Upper lobe of right lung (tissue), 1 donor: ENCODE measurements at regions not wholly inside any gene's neighbourhood (a gene's known extent, or its start where the extent isn't known, plus 50 kb on each side); places are given as distances from the start of the nearest gene placed in this dataset.

Source experiments
- ATAC-seq: fragments of 200-7000 bp; cut with Tn5 transposase; one replicate; pipeline ENCODE4 v1.9.1; 2020; ENCODE audit warnings: mild to moderate bottlenecking, moderate library complexity
- DNase-seq: peaks from one replicate; pipeline ENCODE4 v3.0.0-alpha.2; 2020
- H3K27ac ChIP-seq: fragments of 200-600 bp; one replicate; pipeline ENCODE4 v1.8.0; 2022
- H3K27me3 ChIP-seq: fragments of 200-600 bp; one replicate; pipeline ENCODE4 v1.8.0; 2022; ENCODE audit warnings: mild to moderate bottlenecking
- H3K36me3 ChIP-seq: fragments of 200-600 bp; one replicate; pipeline ENCODE4 v1.8.0; 2022
- H3K4me1 ChIP-seq: fragments of 200-600 bp; one replicate; pipeline ENCODE4 v1.8.0; 2022
- H3K4me3 ChIP-seq: fragments of 200-600 bp; one replicate; pipeline ENCODE4 v1.8.0; 2022; ENCODE audit warnings: mild to moderate bottlenecking
- H3K9me3 ChIP-seq: fragments of 200-600 bp; one replicate; pipeline ENCODE4 v1.8.0; 2022
- CTCF ChIP-seq: fragments of 200-600 bp; IDR thresholded peaks from one replicate; pipeline ENCODE4 v1.8.0; 2022; ENCODE audit warnings: antibody characterized with exemption
- intact Hi-C: fragments of 100-400 bp; cut with DNase I; formaldehyde crosslinking; loops from one replicate; pipeline ENCODE4 v1.11.0; 2022
- donor health status: DM: no; HTN: yes; CAD: no; lungs with severe emphysema.

- no peaks in the 10 kb centered on the region for H3K36me3 ChIP-seq
- H3K27me3 ChIP-seq, result no peaks in the 10 kb centered on the region
- peaks cover 7% of the 10 kb centered on the region for H3K4me1 ChIP-seq
- DNase-seq, result no peak
- H3K9me3 ChIP-seq, result no peaks in the 10 kb centered on the region
- ATAC-seq, result no peak
- H3K27ac ChIP-seq, result no peak overlapping the region
- H3K4me3 ChIP-seq, result no peak overlapping the region
- intact Hi-C loops, result no loop called here
- no peak for TF ChIP-seq CTCF
These were observed 127.6 kb upstream of the UBE2E2 start for GRCh38 chr3:23075496-23075895.

- Histone ChIP-seq H3K4me1 (peaks cover 7% of the 10 kb centered on the region), H3K36me3 (no peaks in the 10 kb centered on the region), H3K4me3 (no peak overlapping the region), H3K27ac (no peak overlapping the region), H3K9me3 (no peaks in the 10 kb centered on the region), H3K27me3 (no peaks in the 10 kb centered on the region)
- intact Hi-C loops, result no loop called here
- no peak for ATAC-seq
- no peak for TF ChIP-seq CTCF
- DNase-seq, result no peak
These were observed 126.7 kb upstream of the UBE2E2 start for GRCh38 chr3:23076437-23076836.

GRCh38 chr3:23077126-23077525, 126.0 kb upstream of the UBE2E2 start:
- no peak for TF ChIP-seq CTCF
- Histone ChIP-seq H3K27ac (no peak overlapping the region), H3K27me3 (no peaks in the 10 kb centered on the region), H3K36me3 (no peaks in the 10 kb centered on the region), H3K9me3 (no peaks in the 10 kb centered on the region), H3K4me1 (peaks cover 7% of the 10 kb centered on the region), H3K4me3 (no peak overlapping the region)
- no peak for ATAC-seq
- intact Hi-C loops, result no loop called here
- no peak for DNase-seq

- Histone ChIP-seq H3K9me3 (no peaks in the 10 kb centered on the region), H3K27me3 (no peaks in the 10 kb centered on the region), H3K4me1 (peaks cover 7% of the 10 kb centered on the region), H3K27ac (no peak overlapping the region), H3K4me3 (no peak overlapping the region), H3K36me3 (no peaks in the 10 kb centered on the region)
- ATAC-seq (no peak), DNase-seq (no peak)
- intact Hi-C loops, result no loop called here
- TF ChIP-seq CTCF, result no peak
These were observed 124.4 kb upstream of the UBE2E2 start for GRCh38 chr3:23078735-23079134.

- ATAC-seq, result peak; percentile 40
- no peaks in the 10 kb centered on the region for H3K27me3 ChIP-seq
- H3K9me3 ChIP-seq, result no peaks in the 10 kb centered on the region
- DNase-seq, result no peak
- H3K4me3 ChIP-seq, result peak overlapping the region; percentile 35
- intact Hi-C loops, result no loop called here
- H3K36me3 ChIP-seq, result no peaks in the 10 kb centered on the region
- peaks cover 7% of the 10 kb centered on the region for H3K4me1 ChIP-seq
- H3K27ac ChIP-seq, result no peak overlapping the region
- TF ChIP-seq CTCF, result no peak
These were observed 123.2 kb upstream of the UBE2E2 start for GRCh38 chr3:23079976-23080375.

- TF ChIP-seq CTCF, result no peak
- H3K9me3 ChIP-seq, result no peaks in the 10 kb centered on the region
- intact Hi-C loops, result no loop called here
- no peaks in the 10 kb centered on the region for H3K4me1 ChIP-seq
- H3K27me3 ChIP-seq, result no peaks in the 10 kb centered on the region
- no peak overlapping the region for H3K4me3 ChIP-seq
- no peak overlapping the region for H3K27ac ChIP-seq
- no peaks in the 10 kb centered on the region for H3K36me3 ChIP-seq
- no peak for DNase-seq
- ATAC-seq, result no peak
These were observed 119.4 kb upstream of the UBE2E2 start for GRCh38 chr3:23083701-23084100.
